ENCODE measurements at regions not wholly inside any gene's neighbourhood (a gene's known extent, or its start where the extent isn't known, plus 50 kb on each side); places are given as distances from the start of the nearest gene placed in this dataset.

DNA sequence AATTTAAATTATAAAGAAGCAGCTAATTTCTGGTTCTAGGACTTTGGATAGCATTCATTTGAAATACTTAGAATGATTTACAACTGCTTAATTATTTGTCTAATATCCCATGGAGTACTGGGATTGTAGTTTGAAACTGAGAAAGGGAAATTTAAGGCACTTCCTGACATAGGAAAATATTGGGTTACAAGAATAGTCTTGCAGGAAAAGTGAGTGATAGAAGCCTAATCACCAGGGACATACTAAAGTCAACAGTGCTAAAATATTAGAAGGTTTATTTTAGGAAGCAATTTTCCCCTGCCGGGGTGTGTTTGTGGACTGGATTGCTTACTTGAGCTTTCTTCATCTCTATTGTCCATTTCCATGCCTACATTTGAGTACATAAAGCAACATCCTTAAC, 661.6 kb downstream of the ADGRL2 start:
- no peak for FAIRE-seq

DNA sequence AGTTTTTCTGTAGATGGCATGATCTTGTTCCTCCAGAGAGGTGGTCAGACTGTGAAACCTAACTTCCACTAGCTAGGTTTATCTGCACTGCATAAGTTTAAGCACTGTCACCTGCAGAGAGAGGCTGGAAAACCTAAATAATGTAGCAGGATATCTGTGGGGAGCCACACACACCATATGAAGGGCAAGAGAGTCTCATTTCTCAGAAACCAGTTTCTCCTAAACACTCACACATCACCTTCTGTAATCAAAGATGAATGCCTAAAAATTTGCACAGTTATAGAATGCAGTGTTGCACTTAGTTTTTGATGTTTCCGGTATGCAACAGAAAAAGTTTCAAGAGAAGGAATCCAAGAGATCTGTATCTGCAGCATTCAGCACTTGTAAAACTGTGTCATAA, 654.6 kb downstream of the ADGRL2 start:
- no peak for FAIRE-seq

DNA sequence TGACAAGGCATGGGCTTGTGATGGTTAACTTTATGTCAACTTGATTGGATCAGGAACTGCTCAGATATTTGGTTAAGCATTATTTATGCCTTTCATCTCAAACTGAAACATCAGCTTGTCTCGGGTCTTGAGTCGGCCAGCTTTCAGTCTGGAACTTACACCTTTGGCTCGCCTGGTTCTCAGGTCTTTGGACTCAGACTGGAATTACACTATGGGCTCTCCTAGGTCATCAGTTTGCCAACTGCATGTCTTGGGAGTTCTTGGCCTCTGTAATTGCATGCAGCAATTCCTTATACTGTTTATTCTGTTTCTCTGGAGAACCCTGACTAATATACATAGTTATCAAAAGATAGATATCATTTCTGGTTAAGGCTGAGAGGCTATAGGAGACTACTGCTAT, 653.7 kb downstream of the ADGRL2 start:
- FAIRE-seq: no peak

DNA sequence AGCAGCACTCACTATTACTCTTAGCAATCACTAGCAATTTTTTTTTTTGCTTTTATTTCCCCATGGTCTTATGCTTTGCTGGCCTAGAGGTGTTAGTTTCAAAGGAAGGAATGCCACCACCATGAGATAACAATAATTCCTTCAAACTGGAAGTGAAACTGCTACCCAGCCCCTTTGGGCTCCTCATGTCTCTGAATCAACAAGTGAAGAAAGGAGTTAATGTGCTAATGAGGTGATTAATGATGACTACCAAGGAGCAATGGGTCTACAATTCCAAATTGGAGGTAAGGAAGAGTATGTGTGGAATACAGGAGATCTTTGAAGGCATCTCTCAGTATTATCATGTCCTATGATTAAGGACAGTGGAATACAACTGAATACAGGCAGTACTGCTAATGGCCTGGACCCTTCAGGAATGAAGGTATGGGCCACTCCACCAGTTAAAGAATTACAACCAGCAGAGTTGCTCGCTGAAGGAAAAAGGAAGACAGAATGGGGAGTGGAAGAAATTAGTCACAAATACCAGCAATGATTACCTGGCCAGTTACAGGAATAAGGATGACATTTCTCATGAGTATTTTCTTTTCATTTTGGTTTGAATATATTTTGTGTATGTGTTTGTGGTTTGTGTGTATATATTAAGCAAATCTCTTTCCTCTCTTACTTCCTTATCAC, 652.9 kb downstream of the ADGRL2 start:
- FAIRE-seq: no peak

- FAIRE-seq: no peak
Measured at GRCh38 chr1:82452096-82452495, 651.4 kb downstream of the ADGRL2 start.

DNA sequence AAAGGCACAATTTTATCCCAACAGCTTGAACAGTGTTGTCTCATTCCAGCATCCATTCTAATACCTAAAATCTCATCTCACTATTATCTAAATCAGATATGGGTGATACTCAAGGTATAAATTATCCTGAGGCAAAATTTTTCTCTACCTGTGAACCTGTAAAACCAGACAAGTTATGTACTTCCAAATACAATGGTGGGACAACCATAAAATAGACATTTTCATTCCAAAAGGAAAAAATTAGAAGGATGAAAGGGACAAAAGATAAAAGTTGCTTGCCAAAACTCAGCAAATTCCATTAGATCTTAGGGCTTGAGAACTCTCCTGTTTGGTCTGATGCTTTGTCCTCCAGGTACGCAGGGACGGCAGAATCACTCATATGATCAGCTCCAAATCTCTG, 650.5 kb downstream of the ADGRL2 start:
- FAIRE-seq: no peak

DNA sequence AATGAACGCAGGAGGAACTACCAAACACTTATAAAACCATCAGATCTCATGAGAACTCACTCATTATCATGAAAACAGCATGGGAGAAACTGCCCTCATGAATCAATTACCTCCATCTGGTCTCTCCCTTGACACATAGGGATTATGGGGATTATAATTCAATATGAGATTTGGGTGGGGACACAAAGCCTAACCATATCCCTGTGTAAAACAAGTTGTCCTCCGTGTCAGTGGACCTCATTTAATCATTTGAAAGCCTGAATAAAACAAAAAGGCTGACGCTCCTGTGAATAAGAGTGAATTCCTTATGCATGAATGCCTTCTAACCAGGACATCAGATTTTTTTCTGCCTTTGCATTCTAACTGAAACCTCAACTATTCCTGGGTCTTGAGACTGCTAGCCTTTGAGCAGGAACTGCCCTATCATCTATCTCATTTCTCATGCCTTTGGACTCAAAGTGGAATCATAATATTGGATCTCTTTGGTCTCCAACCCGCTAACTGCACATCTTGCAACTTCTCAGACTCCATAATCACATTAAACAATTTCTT, 648.8 kb downstream of the ADGRL2 start:
- FAIRE-seq: no peak

DNA sequence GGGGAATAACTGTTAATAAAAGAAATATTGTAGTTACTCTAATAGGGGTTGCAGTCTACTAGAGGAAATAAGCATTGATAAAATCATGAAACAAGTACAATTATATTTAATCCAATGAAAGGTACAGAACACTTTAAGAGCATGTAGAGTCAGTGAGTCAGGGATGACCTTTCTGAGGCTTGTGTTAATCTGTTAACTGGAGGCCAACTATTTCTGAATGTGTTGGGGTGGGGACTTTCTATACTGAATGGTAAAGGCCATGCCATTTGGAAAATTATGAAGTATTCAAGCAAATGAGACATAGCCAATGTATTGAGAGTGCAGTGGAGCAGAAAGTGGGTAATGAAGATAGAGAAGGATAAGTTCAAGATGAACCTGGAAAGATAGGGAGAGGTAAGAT, 646.2 kb downstream of the ADGRL2 start:
- FAIRE-seq: no peak

- no peak for FAIRE-seq
Measured at GRCh38 chr1:82446236-82446635, 645.5 kb downstream of the ADGRL2 start.

DNA sequence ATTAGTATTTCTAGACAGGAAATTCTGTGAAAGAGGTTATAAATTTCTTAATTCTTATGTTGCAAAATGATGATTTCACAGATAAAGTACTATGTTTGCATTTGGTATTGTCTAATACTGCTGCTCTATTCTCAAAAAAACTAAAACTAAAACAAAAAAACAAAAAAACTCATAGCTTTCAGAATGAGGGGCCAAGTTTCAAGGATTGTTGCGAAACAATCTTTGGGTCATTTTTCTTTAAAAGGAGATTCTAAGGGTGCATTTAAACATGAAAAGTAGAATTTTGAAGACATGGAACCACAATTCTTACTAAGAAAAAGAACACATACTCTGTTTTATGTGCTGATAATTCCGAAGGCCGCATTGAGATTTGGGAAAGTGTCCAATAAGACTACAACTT, 645.1 kb downstream of the ADGRL2 start:
- FAIRE-seq: no peak

DNA sequence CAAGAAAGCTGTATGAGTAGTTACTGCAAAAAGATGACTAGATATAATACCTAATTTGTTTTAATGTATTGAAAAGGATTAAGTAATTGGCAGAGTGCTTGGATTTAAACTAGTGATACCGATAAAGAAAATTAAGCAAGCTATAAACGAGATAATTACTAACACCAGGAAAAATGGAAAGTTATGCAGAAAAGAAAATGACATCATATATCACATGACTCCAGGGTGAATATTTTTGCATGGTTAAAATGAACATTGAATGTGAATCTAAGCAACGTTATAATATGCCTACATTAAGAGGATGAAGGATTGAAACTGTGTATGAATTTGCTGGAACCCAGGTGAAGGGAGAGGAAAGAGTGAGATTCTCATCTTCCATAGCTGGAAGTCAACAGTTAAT, 644.4 kb downstream of the ADGRL2 start:
- FAIRE-seq: no peak

- no peak for FAIRE-seq
Measured at GRCh38 chr1:82441402-82441801, 640.7 kb downstream of the ADGRL2 start.

DNA sequence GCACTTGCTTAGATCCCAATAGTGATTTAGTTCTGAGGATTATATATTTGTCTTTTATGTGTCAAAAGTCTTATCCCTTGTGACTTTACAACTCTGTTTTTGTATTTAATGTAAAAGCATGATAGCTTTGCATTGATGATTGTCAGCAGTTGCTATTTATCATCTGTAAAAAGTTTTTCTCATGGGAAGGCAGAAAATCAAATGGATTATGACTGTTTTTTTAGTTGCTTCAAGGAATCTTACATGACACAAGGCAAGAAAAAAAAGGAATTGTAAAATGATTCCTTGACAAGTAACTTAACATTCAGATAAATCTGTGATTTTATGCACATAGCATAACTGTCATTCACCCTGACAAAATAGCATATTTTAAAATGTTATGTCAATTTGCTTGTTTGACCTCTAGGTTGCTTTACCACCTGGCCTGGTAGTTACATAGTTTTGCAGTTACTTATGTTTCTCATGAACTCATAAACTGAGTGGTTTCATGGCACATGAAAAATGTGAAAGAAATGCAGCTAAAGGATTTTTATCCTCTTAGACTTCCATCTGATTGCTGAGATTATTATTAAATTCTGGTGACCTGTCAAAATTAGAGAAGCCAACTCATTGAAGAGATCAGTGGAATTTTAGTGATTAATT, 622.6 kb downstream of the ADGRL2 start:
- no peak for FAIRE-seq

DNA sequence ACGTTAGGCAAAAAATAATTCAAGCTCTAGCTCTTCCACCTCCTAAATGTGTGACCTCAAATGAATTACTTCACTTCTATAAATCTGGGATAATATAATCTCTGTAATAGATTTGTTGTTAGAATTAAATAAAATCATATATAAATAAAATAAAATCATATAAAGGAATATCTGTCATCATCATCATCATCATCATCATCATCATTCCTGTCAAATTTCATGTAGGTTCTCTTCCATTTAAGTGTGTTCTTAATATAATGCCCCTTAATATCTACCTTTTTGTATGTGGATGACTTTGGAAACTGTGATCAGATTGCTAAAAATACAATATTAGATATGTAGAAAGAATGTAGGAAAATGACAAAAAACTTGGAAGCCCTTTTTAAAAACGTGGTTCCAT, 621.0 kb downstream of the ADGRL2 start:
- no peak for FAIRE-seq

DNA sequence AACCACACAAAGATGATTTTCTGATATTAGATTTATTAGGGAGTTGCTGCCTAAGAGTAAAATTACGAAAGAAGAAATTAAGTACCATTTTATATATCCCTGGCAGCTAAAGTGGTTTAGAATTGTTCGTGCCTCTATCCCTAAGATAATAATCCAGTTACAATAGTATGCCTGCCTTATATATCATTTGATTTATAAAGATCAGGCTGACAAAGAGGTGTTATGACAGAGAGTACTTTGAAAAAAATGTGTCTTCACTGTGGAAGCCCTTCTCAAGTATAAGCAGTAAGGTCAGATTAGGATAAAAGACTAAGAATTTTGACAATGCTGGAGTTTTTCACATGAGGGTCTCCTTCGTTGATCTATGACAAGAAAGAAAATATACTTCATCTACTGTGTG, 619.9 kb downstream of the ADGRL2 start:
- no peak for FAIRE-seq

DNA sequence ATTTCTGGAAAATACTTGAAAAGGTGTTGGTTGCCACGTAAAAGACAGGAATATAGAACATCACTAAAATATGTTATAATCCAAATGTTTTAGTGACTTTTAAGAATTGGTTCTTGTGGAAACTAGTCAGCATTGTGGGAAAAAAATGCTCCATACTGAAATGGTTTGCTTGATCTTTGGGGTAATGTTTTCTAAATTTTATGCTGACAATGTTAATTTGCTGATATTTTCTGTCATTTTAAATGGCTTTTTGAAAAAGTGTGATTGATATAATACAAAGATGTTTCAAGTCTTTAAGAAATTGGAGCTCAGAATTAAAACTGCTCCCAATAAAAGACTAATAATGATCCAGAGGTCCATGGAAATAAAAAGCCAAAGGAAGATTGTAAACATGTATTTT, 610.9 kb downstream of the ADGRL2 start:
- no peak for FAIRE-seq

- FAIRE-seq: no peak
Measured at GRCh38 chr1:82405333-82405732, 604.6 kb downstream of the ADGRL2 start.

- no peak for FAIRE-seq
Measured at GRCh38 chr1:82401116-82401515, 600.4 kb downstream of the ADGRL2 start.

DNA sequence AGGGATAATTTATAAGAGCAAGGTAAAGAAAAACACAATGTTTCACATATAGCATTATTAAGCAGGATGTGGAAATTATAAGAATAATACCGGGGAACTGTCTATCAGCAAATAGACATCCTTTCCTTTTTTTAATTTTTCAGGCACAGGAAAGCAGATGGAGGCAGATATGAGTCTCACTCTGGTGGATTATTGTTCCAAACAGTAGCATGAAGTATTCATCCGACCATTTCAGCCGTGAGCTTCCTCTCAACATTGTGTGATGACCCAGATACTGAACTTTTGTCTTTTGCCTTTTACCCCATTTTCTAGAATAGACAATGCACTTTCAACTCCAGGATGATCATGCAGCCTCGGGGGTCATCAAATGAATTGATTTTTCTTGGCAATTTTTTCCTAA, 599.8 kb downstream of the ADGRL2 start:
- no peak for FAIRE-seq

DNA sequence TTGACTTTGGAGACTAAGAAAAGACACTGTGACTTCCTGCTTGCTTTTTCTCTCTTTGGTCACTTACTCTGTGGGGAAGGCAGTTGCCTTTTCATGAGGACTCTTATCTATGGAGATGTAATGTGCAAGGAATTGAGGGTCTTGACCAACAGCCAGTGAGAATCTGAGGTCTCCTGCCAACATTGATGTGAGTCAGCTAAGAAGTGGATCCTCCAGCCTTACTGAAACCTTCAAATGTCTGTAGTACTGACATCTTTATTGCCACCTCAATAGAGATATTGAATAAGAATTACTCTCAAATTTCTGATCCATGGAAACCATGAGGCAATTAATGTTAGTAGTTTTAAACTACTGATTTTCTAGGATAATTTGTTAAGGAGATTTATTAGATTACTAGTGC, 598.4 kb downstream of the ADGRL2 start:
- no peak for FAIRE-seq

DNA sequence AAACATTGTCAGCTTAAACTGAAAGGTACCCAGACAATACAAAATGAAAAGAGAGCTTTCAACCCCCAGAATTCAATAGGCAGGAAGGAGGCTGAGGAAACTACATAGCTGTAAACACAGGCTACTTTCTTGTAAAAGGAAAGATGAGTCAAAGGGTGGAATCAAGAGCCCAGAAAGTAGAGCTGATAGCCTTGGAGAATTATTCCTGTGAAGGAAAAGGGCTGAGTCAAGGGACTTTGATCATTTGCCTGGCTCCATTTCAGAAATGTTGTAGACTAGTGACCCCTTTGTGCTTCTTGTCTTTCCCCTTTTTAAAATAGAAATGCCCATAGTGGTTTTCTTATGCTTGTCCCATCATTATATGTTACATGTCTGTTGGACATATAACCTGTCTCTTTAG, 597.6 kb downstream of the ADGRL2 start:
- FAIRE-seq: no peak

DNA sequence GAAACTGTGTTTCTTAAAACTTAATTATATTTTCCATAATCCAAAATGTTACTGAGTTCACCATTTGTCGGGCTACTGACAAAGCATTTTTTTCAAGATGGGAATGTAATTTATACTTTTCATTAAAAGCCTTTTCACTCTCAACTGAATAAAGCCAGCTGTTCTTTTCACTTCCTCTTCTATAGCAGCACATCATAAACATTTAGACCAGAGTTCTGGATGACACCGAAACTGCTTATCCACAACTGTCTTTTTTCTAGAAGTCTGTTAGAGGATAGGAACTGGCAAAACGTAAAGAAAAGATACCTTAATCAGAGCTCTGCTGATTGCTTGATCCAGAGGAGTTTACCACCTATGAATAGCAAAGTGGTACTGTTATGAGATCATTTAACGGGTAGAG, 594.7 kb downstream of the ADGRL2 start:
- no peak for FAIRE-seq

- no peak for FAIRE-seq
Measured at GRCh38 chr1:82392946-82393345, 592.2 kb downstream of the ADGRL2 start.

- FAIRE-seq: no peak
Measured at GRCh38 chr1:82392513-82392912, 591.8 kb downstream of the ADGRL2 start.

DNA sequence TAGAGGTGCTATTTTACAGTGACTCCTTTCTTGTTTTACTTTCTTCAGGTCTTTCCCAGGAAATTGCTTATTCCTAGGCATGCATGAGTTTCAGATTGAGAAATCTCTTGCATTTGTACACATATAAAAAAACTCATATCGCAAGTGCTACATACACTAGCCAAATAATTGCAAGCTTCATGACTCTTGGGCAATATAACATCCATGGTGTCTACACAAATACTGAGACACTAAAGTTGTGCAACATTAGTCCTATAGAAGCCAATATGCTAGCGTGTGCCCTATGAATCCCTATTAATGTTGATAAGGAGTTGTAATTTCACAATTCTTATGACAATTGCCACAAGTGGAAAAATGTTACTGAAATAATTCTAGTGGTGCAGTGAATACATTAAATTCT, 591.0 kb downstream of the ADGRL2 start:
- FAIRE-seq: no peak
